ENCODE measurements at regions not wholly inside any gene's neighbourhood (a gene's known extent, or its start where the extent isn't known, plus 50 kb on each side); places are given as distances from the start of the nearest gene placed in this dataset.

- TF ChIP-seq, protein P1, sequence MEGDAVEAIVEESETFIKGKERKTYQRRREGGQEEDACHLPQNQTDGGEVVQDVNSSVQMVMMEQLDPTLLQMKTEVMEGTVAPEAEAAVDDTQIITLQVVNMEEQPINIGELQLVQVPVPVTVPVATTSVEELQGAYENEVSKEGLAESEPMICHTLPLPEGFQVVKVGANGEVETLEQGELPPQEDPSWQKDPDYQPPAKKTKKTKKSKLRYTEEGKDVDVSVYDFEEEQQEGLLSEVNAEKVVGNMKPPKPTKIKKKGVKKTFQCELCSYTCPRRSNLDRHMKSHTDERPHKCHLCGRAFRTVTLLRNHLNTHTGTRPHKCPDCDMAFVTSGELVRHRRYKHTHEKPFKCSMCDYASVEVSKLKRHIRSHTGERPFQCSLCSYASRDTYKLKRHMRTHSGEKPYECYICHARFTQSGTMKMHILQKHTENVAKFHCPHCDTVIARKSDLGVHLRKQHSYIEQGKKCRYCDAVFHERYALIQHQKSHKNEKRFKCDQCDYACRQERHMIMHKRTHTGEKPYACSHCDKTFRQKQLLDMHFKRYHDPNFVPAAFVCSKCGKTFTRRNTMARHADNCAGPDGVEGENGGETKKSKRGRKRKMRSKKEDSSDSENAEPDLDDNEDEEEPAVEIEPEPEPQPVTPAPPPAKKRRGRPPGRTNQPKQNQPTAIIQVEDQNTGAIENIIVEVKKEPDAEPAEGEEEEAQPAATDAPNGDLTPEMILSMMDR (IDR thresholded peaks at IDR 0.05; ENCODE audit: control insufficient read depth, extremely low read depth, insufficient read depth) = no peak
- H3K4me3 ChIP-seq (ENCODE audit: low read depth, low read length) = no peak overlapping the region
- no peak for DNase-seq (ENCODE audit: low read depth)
Observed at GRCh38 chr5:4158750-4159447, 563.3 kb downstream of the IRX1 start.

GRCh38 chr5:4159681-4160080 lies 564.0 kb downstream of the IRX1 start:
- TF ChIP-seq, protein P1 (IDR thresholded peaks at IDR 0.05; ENCODE audit: control insufficient read depth, extremely low read depth, insufficient read depth) = no peak

DNA sequence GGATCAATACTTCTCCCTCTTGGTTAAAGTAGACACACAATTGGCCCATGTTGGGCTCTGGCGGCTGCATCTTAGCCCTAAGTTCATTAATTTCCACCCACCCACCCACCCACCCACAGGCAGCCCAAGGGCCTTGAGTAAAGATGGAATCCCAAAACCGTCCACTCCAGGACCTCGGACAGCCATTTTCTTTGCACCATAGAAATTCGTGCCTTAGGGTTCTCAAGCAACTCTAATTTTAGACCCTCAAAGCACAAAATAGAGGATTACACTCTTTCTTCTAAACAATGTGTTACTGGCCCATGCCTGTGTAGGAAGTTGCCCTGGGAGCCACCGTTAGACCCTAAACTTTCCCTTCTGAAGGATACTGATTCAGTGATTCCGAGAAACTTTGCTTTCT lies 568.5 kb downstream of the IRX1 start:
- TF ChIP-seq, protein P1 (IDR thresholded peaks at IDR 0.05; ENCODE audit: control insufficient read depth, extremely low read depth, insufficient read depth) = no peak
- no peak for DNase-seq (ENCODE audit: low read depth)
- no peak overlapping the region for H3K4me3 ChIP-seq (ENCODE audit: low read depth, low read length)

More at GRCh38 chr5:4159681-4160080, 564.0 kb downstream of the IRX1 start:
- no peak for DNase-seq (ENCODE audit: low read depth)
- H3K4me3 ChIP-seq (ENCODE audit: low read depth, low read length) = no peak overlapping the region

- H3K4me3 ChIP-seq (ENCODE audit: low read depth, low read length) = no peak overlapping the region
- TF ChIP-seq, protein P1 (IDR thresholded peaks at IDR 0.05; ENCODE audit: control insufficient read depth, extremely low read depth, insufficient read depth) = no peak
- DNase-seq (ENCODE audit: low read depth) = no peak
Observed at GRCh38 chr5:4180703-4181102, 585.1 kb downstream of the IRX1 start.

DNA sequence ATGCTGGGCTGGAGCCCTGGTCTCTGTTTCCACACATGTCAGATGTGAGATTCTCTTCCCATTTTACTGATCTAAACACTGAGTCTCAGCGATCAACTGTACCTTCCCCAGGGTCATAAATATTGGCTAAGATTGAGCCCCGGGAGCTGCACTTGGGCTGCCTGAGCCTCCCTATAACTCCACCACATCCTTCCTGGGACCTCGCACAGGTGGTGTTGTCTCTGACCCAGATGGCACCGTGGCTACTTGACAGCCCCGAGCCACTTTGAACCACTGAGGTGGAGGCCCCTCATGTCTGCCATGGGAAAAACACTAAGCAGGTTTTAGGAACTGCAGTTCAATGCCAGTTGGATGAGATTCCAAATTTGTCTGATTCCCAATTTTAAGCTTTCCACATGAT lies 586.5 kb downstream of the IRX1 start:
- TF ChIP-seq, protein P1 (IDR thresholded peaks at IDR 0.05; ENCODE audit: control insufficient read depth, extremely low read depth, insufficient read depth) = no peak
- no peak overlapping the region for H3K4me3 ChIP-seq (ENCODE audit: low read depth, low read length)
- no peak for DNase-seq (ENCODE audit: low read depth)

DNA sequence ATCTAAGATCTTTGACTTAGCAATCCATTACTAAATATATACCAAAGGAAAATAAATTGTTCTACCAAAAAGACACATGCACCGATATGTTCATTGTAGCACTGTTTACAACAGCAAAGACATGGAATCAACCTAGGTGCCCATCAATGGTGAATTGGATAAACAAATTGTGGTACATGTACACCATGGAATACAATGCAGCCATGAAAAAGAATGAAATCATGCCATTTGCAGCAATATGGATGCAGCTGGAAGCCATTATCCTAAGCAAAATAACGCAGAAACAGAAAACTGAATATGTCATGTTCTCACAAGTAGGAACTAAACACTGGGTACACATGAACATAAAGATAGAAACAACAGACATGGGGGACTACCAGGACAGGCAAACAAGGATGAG lies 589.5 kb downstream of the IRX1 start:
- DNase-seq (ENCODE audit: low read depth) = no peak
- TF ChIP-seq, protein P1 (IDR thresholded peaks at IDR 0.05; ENCODE audit: control insufficient read depth, extremely low read depth, insufficient read depth) = no peak
- no peak overlapping the region for H3K4me3 ChIP-seq (ENCODE audit: low read depth, low read length)

- TF ChIP-seq, protein P1 (IDR thresholded peaks at IDR 0.05; ENCODE audit: control insufficient read depth, extremely low read depth, insufficient read depth) = no peak
- H3K4me3 ChIP-seq (ENCODE audit: low read depth, low read length) = no peak overlapping the region
- no peak for DNase-seq (ENCODE audit: low read depth)
Observed at GRCh38 chr5:4188704-4189103, 593.1 kb downstream of the IRX1 start.

Measured in LNCaP clone FGC (cell line).